ENCODE measurements at regions not wholly inside any gene's neighbourhood (a gene's known extent, or its start where the extent isn't known, plus 50 kb on each side); places are given as distances from the start of the nearest gene placed in this dataset.
"Not testable (repeated sequence)": the region's sequence is repeated elsewhere in the genome, so short reads cannot be mapped to it uniquely, and the experiment has no call there.

- no peak for DNase-seq (ENCODE audit: low read depth in 2 of 2)
These were observed 171.0 kb downstream of the QRSL1 start for GRCh38 chr6:106800379-106800778.

DNA sequence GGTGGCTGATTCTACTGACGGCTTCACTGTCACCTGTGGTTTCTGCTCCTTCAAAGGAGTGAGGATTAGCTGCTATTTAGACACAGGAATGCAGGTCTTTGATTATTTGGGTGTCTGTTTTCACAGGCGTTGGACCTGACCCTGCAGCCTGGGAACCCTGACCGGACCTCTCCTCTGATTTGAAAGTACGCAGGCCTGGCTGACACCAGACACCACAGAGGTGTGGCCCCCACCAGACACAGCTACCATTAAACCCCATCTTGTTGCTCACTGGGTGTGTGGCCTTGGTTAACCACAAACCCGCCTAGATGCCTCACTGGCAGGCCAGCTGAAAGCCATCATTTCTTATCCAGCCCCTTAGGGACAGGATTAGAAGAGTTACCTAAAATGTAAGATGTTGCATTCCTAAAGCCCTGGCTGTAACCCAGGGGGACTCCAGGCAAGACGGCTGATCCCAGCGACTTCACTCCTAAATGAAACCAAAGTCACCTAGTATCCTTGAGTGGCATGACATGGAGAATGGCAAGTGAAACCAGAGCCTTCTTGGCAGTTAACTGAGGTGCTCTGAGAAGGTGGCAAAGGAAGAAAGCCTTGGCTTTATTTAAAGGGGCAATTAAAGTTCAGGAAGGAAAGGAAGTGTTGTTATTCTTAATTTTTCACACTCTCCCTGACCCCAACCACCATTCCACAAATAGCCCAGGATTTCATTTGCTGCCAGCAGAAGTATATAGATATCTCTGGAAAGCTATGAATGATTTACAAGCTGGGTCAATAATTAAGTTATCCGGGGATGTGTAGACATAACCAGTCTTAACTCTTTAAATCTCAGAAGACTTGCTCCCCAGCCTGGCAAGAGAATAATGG is 169.9 kb downstream of the QRSL1 start:
- DNase-seq (ENCODE audit: low read depth in 2 of 2) = no peak

- DNase-seq (ENCODE audit: low read depth in 2 of 2) = no peak
These were observed 167.8 kb downstream of the QRSL1 start for GRCh38 chr6:106797186-106797585.

GRCh38 chr6:106796781-106797180 is 167.4 kb downstream of the QRSL1 start:
- no peak for DNase-seq (ENCODE audit: low read depth in 2 of 2)

DNA sequence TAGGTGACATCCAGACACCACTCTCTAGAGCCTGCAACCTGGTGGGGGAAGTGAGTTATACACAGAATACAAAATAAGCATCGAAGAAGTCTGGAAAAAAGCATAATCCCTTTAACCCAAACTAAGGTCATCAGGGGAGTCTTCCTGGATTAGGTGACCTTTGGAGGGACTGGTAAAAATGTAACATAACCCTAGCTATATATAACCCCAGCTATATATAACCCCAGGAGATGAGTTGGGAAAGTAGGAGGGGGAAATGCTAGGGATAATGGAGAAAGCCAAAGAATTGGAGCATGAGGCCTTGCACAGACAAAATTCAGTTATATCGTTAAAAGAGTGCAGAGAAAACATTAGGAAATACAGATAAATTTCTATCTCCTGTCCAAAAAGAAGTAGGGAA is 164.8 kb downstream of the QRSL1 start:
- DNase-seq (ENCODE audit: low read depth in 2 of 2) = no peak

DNA sequence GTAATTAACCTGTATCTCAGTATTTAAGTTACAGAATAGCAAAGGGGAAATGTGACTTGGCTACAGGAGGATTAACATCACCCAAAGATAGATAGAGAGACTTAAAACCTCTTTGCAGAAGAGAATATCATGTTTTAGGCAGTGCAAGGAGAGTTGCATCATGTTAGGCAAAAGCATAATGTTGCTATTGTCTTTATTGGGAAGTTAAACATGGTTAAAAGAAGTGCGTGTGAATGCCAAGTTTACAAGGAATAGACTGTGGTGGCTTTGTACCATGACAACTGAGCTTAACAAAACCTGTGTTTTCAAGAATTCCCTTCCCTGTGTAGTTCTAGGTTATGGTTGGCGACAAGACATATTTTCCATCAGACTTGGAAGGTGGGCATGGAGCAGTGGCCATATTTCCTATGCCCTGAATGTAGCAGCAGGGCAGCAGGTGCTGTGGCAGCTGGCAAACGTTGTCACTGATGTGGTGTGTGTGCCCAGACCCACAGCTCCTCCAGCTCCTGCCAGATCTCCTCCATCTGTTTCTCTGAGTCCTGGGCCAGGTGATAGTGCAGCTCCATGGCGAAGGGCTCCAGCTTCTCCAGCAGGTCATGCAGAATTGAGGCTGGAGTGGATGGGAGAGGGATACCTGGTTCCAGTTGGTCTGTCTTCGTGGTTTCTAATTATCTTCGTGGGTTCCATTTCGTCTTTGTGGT is 163.3 kb downstream of the QRSL1 start:
- no peak for DNase-seq (ENCODE audit: low read depth in 2 of 2)

GRCh38 chr6:106790935-106791334 is 161.6 kb downstream of the QRSL1 start:
- no peak for DNase-seq (ENCODE audit: low read depth in 2 of 2)

- DNase-seq (ENCODE audit: low read depth in 2 of 2) = no peak
These were observed 160.9 kb downstream of the QRSL1 start for GRCh38 chr6:106790149-106790770.

- no peak for DNase-seq (ENCODE audit: low read depth in 2 of 2)
These were observed 160.2 kb downstream of the QRSL1 start for GRCh38 chr6:106789428-106790148.

GRCh38 chr6:106788761-106789160 is 159.4 kb downstream of the QRSL1 start:
- DNase-seq (ENCODE audit: low read depth in 2 of 2) = no peak

DNA sequence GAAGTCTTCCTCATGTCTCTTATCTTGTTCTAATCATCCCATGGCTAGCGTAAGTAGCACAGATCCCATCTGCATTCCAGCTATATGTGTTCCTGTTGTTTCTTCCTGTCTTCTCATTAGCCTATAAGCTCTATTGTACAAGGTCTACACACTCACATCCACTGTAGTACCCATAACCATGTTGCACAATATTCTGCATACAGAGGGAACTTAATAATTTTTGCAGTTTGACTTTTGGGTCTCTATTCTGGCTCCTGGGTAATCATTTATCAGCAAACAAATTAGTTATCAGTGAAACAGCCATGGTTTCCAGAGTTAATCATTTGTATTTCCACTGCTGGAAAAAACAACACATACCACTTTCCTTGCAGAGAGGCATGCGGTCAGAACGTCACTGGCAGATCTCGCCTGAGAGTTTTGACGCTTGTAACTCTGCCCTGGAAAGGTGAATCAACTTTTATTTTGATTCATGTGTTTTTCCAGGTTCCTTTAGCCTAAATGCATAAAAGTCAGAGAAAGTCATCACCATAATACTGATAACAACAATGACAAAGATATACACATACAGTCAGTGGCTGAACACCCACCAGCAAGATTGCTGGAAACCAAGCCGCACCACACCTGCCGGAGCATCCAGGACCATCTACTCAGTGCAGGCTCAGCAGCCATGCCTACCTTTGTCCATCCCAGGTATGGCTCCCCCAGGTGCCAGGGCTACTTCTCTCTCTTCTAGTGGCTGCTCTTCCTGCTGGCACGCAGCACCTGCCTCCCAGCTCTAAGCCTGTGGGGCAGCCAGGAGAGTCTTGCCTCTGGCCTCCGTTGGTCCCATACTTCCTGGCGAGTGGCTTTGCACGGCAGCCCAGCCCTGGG is 158.2 kb downstream of the QRSL1 start:
- no peak for DNase-seq (ENCODE audit: low read depth in 2 of 2)

- no peak for DNase-seq (ENCODE audit: low read depth in 2 of 2)
These were observed 155.9 kb downstream of the QRSL1 start for GRCh38 chr6:106785298-106785697.

- no peak for DNase-seq (ENCODE audit: low read depth in 2 of 2)
These were observed 154.5 kb downstream of the QRSL1 start for GRCh38 chr6:106783640-106784566.

GRCh38 chr6:106782536-106783285 is 153.3 kb downstream of the QRSL1 start:
- no peak for DNase-seq (ENCODE audit: low read depth in 2 of 2)

DNA sequence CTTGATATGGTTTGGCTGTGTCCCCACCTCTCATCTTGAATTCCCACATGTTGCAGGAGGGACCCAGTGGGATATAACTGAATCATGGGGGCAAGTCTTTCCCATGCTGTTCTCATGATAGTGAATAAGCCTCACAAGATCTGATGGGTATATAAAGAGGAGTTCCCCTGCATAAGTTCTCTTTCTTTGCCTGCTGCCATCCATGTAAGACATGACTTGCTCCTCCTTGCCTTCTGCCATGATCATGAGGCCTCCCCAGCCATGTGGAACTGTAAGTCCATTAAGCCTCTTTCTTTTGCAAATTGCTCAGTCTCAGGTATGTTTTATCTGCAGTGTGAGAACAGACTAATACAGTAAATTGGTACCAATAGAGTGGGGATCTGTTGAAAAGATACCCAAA is 150.2 kb downstream of the QRSL1 start:
- not testable (repeated sequence) for DNase-seq (ENCODE audit: low read depth in 2 of 2)

DNA sequence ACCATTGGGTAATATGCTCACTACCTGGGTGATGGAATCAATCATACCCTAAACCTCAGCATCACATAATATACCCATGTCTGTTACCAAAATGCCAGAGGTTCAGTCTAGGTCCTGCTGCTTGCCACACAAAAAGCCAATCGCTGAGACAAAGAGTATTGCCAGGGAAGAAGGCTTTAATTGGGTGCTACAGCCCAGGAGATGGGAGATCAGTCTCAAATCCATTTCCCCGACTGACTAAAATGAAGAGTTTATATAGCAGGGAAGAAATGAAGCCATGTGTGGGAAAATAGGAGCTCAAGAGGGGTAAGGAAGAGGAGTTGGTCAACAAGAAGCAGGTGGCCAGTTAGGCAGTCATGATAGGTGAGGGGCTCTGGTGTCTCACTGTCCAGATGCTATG is 149.6 kb downstream of the QRSL1 start:
- DNase-seq (ENCODE audit: low read depth in 2 of 2) = no peak

GRCh38 chr6:106773996-106774629 is 144.7 kb downstream of the QRSL1 start:
- DNase-seq (ENCODE audit: low read depth in 2 of 2) = no peak

- DNase-seq (ENCODE audit: low read depth in 2 of 2) = no peak
These were observed 144.1 kb downstream of the QRSL1 start for GRCh38 chr6:106773522-106773921.
